ENCODE measurements at regions not wholly inside any gene's neighbourhood (a gene's known extent, or its start where the extent isn't known, plus 50 kb on each side); places are given as distances from the start of the nearest gene placed in this dataset.

- H3K9me3 ChIP-seq (ENCODE audit: control insufficient read depth in 2 of 3, low read length in 3 of 3): no peaks in the 10 kb centered on the region
- H3K9me3 Mint-ChIP-seq: peaks cover 0 to 5% (median 0%) of the 10 kb centered on the region in 11 donors
- no peaks in the 10 kb centered on the region for H3K4me1 ChIP-seq (ENCODE audit: control insufficient read depth in 2 of 2, insufficient read depth in 2 of 2, low read length in 2 of 2)
- ATAC-seq (no peak), DNase-seq (no peak)
- POLR2A ChIA-PET: no interaction called here
- H3K27ac Mint-ChIP-seq: peak overlapping the region in 1 of 9 donors; percentile 59
- H3K36me3 Mint-ChIP-seq: no peaks in the 10 kb centered on the region
- no peaks in the 10 kb centered on the region for H3K36me3 ChIP-seq (ENCODE audit: control insufficient read depth in 2 of 3, insufficient read depth in 3 of 3, low read length in 3 of 3)
- CTCF ChIA-PET: no interaction called here
- no peak overlapping the region for H3K27ac ChIP-seq (ENCODE audit: low read depth, low read length)
- no peaks in the 10 kb centered on the region for H3K4me1 Mint-ChIP-seq
- intact Hi-C loops (cut with micrococcal nuclease): no loop called here
- H3K4me3 ChIP-seq (ENCODE audit: low read length): no peak overlapping the region
- no peaks in the 10 kb centered on the region for H3K27me3 ChIP-seq (ENCODE audit: control insufficient read depth in 2 of 2, insufficient read depth in 2 of 2, low read length in 2 of 2)
- H3K4me3 Mint-ChIP-seq: no peak overlapping the region
- peaks cover 0 to 7% (median 0%) of the 10 kb centered on the region in 5 donors for H3K27me3 Mint-ChIP-seq
These were observed 198.7 kb upstream of the DTNBP1 start for GRCh38 chr6:15861486-15861885.

GRCh38 chr6:15854826-15855710, 192.2 kb upstream of the DTNBP1 start:
- ChIA-PET CTCF (no interaction called here), POLR2A (no interaction called here)
- Histone ChIP-seq H3K4me3 (ENCODE audit: low read length) (no peak overlapping the region), H3K36me3 (ENCODE audit: control insufficient read depth in 2 of 3, insufficient read depth in 3 of 3, low read length in 3 of 3) (no peaks in the 10 kb centered on the region), H3K27me3 (ENCODE audit: control insufficient read depth in 2 of 2, insufficient read depth in 2 of 2, low read length in 2 of 2) (no peaks in the 10 kb centered on the region), H3K27ac (ENCODE audit: low read depth, low read length) (no peak overlapping the region), H3K9me3 (ENCODE audit: control insufficient read depth in 2 of 3, low read length in 3 of 3) (no peaks in the 10 kb centered on the region), H3K4me1 (ENCODE audit: control insufficient read depth in 2 of 2, insufficient read depth in 2 of 2, low read length in 2 of 2) (no peaks in the 10 kb centered on the region)
- Mint-ChIP-seq H3K27ac (no peak overlapping the region), H3K27me3 (peaks cover 0 to 5% (median 4%) of the 10 kb centered on the region in 5 donors), H3K4me1 (peaks cover 0 to 5% (median 0%) of the 10 kb centered on the region in 7 donors), H3K9me3 (peaks cover 0 to 5% (median 0%) of the 10 kb centered on the region in 11 donors), H3K36me3 (no peaks in the 10 kb centered on the region), H3K4me3 (no peak overlapping the region)
- no peak for DNase-seq
- intact Hi-C loops (cut with micrococcal nuclease): no loop called here
- no peak for ATAC-seq

GRCh38 chr6:15854378-15854777, 191.6 kb upstream of the DTNBP1 start:
- ATAC-seq: no peak
- no peaks in the 10 kb centered on the region for H3K4me1 ChIP-seq (ENCODE audit: control insufficient read depth in 2 of 2, insufficient read depth in 2 of 2, low read length in 2 of 2)
- no peaks in the 10 kb centered on the region for H3K9me3 ChIP-seq (ENCODE audit: control insufficient read depth in 2 of 3, low read length in 3 of 3)
- Mint-ChIP-seq H3K4me3 (no peak overlapping the region), H3K27me3 (peaks cover 0 to 5% (median 4%) of the 10 kb centered on the region in 5 donors), H3K9me3 (peaks cover 0 to 5% (median 0%) of the 10 kb centered on the region in 11 donors), H3K4me1 (peaks cover 0 to 5% (median 0%) of the 10 kb centered on the region in 7 donors), H3K36me3 (no peaks in the 10 kb centered on the region), H3K27ac (no peak overlapping the region)
- intact Hi-C loops (cut with micrococcal nuclease): no loop called here
- ChIA-PET CTCF (no interaction called here), POLR2A (no interaction called here)
- H3K4me3 ChIP-seq (ENCODE audit: low read length): no peak overlapping the region
- H3K36me3 ChIP-seq (ENCODE audit: control insufficient read depth in 2 of 3, insufficient read depth in 3 of 3, low read length in 3 of 3): no peaks in the 10 kb centered on the region
- no peak for DNase-seq
- H3K27me3 ChIP-seq (ENCODE audit: control insufficient read depth in 2 of 2, insufficient read depth in 2 of 2, low read length in 2 of 2): no peaks in the 10 kb centered on the region
- H3K27ac ChIP-seq (ENCODE audit: low read depth, low read length): no peak overlapping the region

- intact Hi-C loops (cut with micrococcal nuclease): no loop called here
- H3K9me3 ChIP-seq (ENCODE audit: control insufficient read depth in 2 of 3, low read length in 3 of 3): no peaks in the 10 kb centered on the region
- Mint-ChIP-seq H3K27me3 (peaks cover 0 to 5% (median 4%) of the 10 kb centered on the region in 5 donors), H3K9me3 (peaks cover 0 to 5% (median 0%) of the 10 kb centered on the region in 11 donors), H3K36me3 (peaks cover 0 to under 1% (median 0%) of the 10 kb centered on the region in 5 donors), H3K4me3 (no peak overlapping the region), H3K4me1 (peaks cover 0 to 5% (median 0%) of the 10 kb centered on the region in 7 donors), H3K27ac (no peak overlapping the region)
- H3K36me3 ChIP-seq (ENCODE audit: control insufficient read depth in 2 of 3, insufficient read depth in 3 of 3, low read length in 3 of 3): no peaks in the 10 kb centered on the region
- ChIA-PET POLR2A (no interaction called here), CTCF (no interaction called here)
- DNase-seq: no peak
- no peak overlapping the region for H3K27ac ChIP-seq (ENCODE audit: low read depth, low read length)
- H3K27me3 ChIP-seq (ENCODE audit: control insufficient read depth in 2 of 2, insufficient read depth in 2 of 2, low read length in 2 of 2): no peaks in the 10 kb centered on the region
- no peak overlapping the region for H3K4me3 ChIP-seq (ENCODE audit: low read length)
- ATAC-seq: no peak
- no peaks in the 10 kb centered on the region for H3K4me1 ChIP-seq (ENCODE audit: control insufficient read depth in 2 of 2, insufficient read depth in 2 of 2, low read length in 2 of 2)
These were observed 190.4 kb upstream of the DTNBP1 start for GRCh38 chr6:15853259-15853658.

GRCh38 chr6:15852289-15852688, 189.5 kb upstream of the DTNBP1 start:
- DNase-seq: no peak
- ChIA-PET POLR2A (no interaction called here), CTCF (no interaction called here)
- H3K36me3 ChIP-seq (ENCODE audit: control insufficient read depth in 2 of 3, insufficient read depth in 3 of 3, low read length in 3 of 3): no peaks in the 10 kb centered on the region
- H3K27me3 ChIP-seq (ENCODE audit: control insufficient read depth in 2 of 2, insufficient read depth in 2 of 2, low read length in 2 of 2): no peaks in the 10 kb centered on the region
- no peak overlapping the region for H3K27ac Mint-ChIP-seq
- H3K4me3 ChIP-seq (ENCODE audit: low read length): no peak overlapping the region
- H3K4me1 ChIP-seq (ENCODE audit: control insufficient read depth in 2 of 2, insufficient read depth in 2 of 2, low read length in 2 of 2): no peaks in the 10 kb centered on the region
- no peak for ATAC-seq
- no peak overlapping the region for H3K27ac ChIP-seq (ENCODE audit: low read depth, low read length)
- intact Hi-C loops (cut with micrococcal nuclease): no loop called here
- no peaks in the 10 kb centered on the region for H3K9me3 ChIP-seq (ENCODE audit: control insufficient read depth in 2 of 3, low read length in 3 of 3)
- peaks cover 0 to 5% (median 4%) of the 10 kb centered on the region in 5 donors for H3K27me3 Mint-ChIP-seq
- H3K4me1 Mint-ChIP-seq: peaks cover 0 to 5% (median 0%) of the 10 kb centered on the region in 7 donors
- no peak overlapping the region for H3K4me3 Mint-ChIP-seq
- H3K9me3 Mint-ChIP-seq: peaks cover 0 to 5% (median 0%) of the 10 kb centered on the region in 11 donors
- peaks cover 0 to 5% (median 0%) of the 10 kb centered on the region in 5 donors for H3K36me3 Mint-ChIP-seq

GRCh38 chr6:15849395-15849794, 186.6 kb upstream of the DTNBP1 start:
- Mint-ChIP-seq H3K4me3 (no peak overlapping the region), H3K27ac (no peak overlapping the region), H3K4me1 (peaks cover 0 to 5% (median 0%) of the 10 kb centered on the region in 7 donors), H3K9me3 (peaks cover 0 to 4% (median 0%) of the 10 kb centered on the region in 11 donors), H3K27me3 (peaks cover 0 to 5% (median under 1%) of the 10 kb centered on the region in 5 donors), H3K36me3 (peaks cover 0 to 5% (median 0%) of the 10 kb centered on the region in 5 donors)
- DNase-seq (no peak), ATAC-seq (no peak)
- ChIA-PET POLR2A (no interaction called here), CTCF (no interaction called here)
- no peak overlapping the region for H3K27ac ChIP-seq (ENCODE audit: low read depth, low read length)
- no peak overlapping the region for H3K4me3 ChIP-seq (ENCODE audit: low read length)
- H3K9me3 ChIP-seq (ENCODE audit: control insufficient read depth in 2 of 3, low read length in 3 of 3): no peaks in the 10 kb centered on the region
- no peaks in the 10 kb centered on the region for H3K36me3 ChIP-seq (ENCODE audit: control insufficient read depth in 2 of 3, insufficient read depth in 3 of 3, low read length in 3 of 3)
- no peaks in the 10 kb centered on the region for H3K4me1 ChIP-seq (ENCODE audit: control insufficient read depth in 2 of 2, insufficient read depth in 2 of 2, low read length in 2 of 2)
- intact Hi-C loops (cut with micrococcal nuclease): no loop called here
- no peaks in the 10 kb centered on the region for H3K27me3 ChIP-seq (ENCODE audit: control insufficient read depth in 2 of 2, insufficient read depth in 2 of 2, low read length in 2 of 2)

- Mint-ChIP-seq H3K4me1 (no peaks in the 10 kb centered on the region), H3K27me3 (peaks cover 0 to 5% (median 0%) of the 10 kb centered on the region in 5 donors)
- CTCF ChIA-PET: no interaction called here
These were observed 182.7 kb upstream of the DTNBP1 start for GRCh38 chr6:15845492-15845891.

More at GRCh38 chr6:15845492-15845891, 182.7 kb upstream of the DTNBP1 start:
- ATAC-seq (no peak), DNase-seq (no peak)
- Mint-ChIP-seq H3K9me3 (peaks cover 0 to 4% (median 0%) of the 10 kb centered on the region in 11 donors), H3K36me3 (peaks cover 0 to 5% (median 0%) of the 10 kb centered on the region in 5 donors), H3K27ac (no peak overlapping the region), H3K4me3 (no peak overlapping the region)
- H3K4me1 ChIP-seq (ENCODE audit: control insufficient read depth in 2 of 2, insufficient read depth in 2 of 2, low read length in 2 of 2): no peaks in the 10 kb centered on the region
- H3K4me3 ChIP-seq (ENCODE audit: low read length): no peak overlapping the region
- H3K36me3 ChIP-seq (ENCODE audit: control insufficient read depth in 2 of 3, insufficient read depth in 3 of 3, low read length in 3 of 3): no peaks in the 10 kb centered on the region
- POLR2A ChIA-PET: no interaction called here
- no peaks in the 10 kb centered on the region for H3K9me3 ChIP-seq (ENCODE audit: control insufficient read depth in 2 of 3, low read length in 3 of 3)
- no peaks in the 10 kb centered on the region for H3K27me3 ChIP-seq (ENCODE audit: control insufficient read depth in 2 of 2, insufficient read depth in 2 of 2, low read length in 2 of 2)
- no peak overlapping the region for H3K27ac ChIP-seq (ENCODE audit: low read depth, low read length)
- intact Hi-C loops (cut with micrococcal nuclease): no loop called here
